H1 (cell line): ENCODE measurements at regions not wholly inside any gene's neighbourhood (a gene's known extent, or its start where the extent isn't known, plus 50 kb on each side); places are given as distances from the start of the nearest gene placed in this dataset.

Experiments
- CTCF ChIA-PET: fragments of 300-600 bp; sonication (Branson Sonifier 250); formaldehyde crosslinking; loops from one replicate; lab custom pipeline; 2021; ENCODE audit not compliant: partially characterized antibody; lab: Charles Lee
- POLR2A ChIA-PET: fragments of 300-600 bp; sonication (Branson Sonifier 250); formaldehyde crosslinking; loops from one replicate; lab custom pipeline; 2021; ENCODE audit warnings: inconsistent platforms; ENCODE audit not compliant: partially characterized antibody; lab: Charles Lee
- DNase-seq, 2 experiments: peaks; one replicate each; pipeline versions ENCODE4 v3.0.0 to v3.0.0-alpha.2; 2010 to 2022; ENCODE audit warnings: low spot score in 2 of 2, low read depth in 1 of 2, mixed read lengths in 1 of 2
- FAIRE-seq: peaks from 2 replicates; lab custom pipeline; 2011; peaks lifted over from hg19 to GRCh38; lab: Jason Lieb, UNC
- H2AFZ ChIP-seq: 2 replicates; pipeline ENCODE4 v1.8.1; 2012; ENCODE audit warnings: low read length, inconsistent platforms
- H2AK5ac ChIP-seq: 2 replicates; pipeline ENCODE4 v1.6.1; 2013; ENCODE audit warnings: low read depth, low read length
- H2BK120ac ChIP-seq: replicated peaks from 2 replicates; pipeline ENCODE3; 2013; ENCODE audit warnings: low read depth, low read length, inconsistent platforms
- H2BK12ac ChIP-seq: 2 replicates; pipeline ENCODE4 v1.6.1; 2013; ENCODE audit warnings: low read depth, low read length
- H2BK15ac ChIP-seq: 2 replicates; pipeline ENCODE4 v1.6.1; 2013; ENCODE audit warnings: low read length
- H2BK20ac ChIP-seq: 2 replicates; pipeline ENCODE4 v1.6.1; 2013; ENCODE audit warnings: low read length
- H2BK5ac ChIP-seq: 2 replicates; pipeline ENCODE4 v1.6.1; 2013; ENCODE audit warnings: low read depth, low read length
- H3K14ac ChIP-seq: 2 replicates; pipeline ENCODE4 v1.6.1; 2013; ENCODE audit warnings: inconsistent platforms; ENCODE audit not compliant: insufficient read length
- H3K18ac ChIP-seq: 2 replicates; pipeline ENCODE4 v1.6.1; 2013; ENCODE audit warnings: low read length; ENCODE audit errors: extremely low read depth
- H3K23ac ChIP-seq: 2 replicates; pipeline ENCODE4 v1.6.1; 2013; ENCODE audit warnings: inconsistent platforms; ENCODE audit not compliant: insufficient read length
- H3K23me2 ChIP-seq: 2 replicates; pipeline ENCODE4 v1.6.1; 2013; ENCODE audit warnings: low read depth, low read length
- H3K27ac ChIP-seq: 2 replicates; pipeline ENCODE4 v1.6.1; 2011; ENCODE audit warnings: low read depth, low read length, inconsistent platforms
- H3K27me3 ChIP-seq, 4 experiments: replicated peaks in 1 of 4; 1 replicate in 1 of 4; 2 replicates in 3 of 4; pipeline versions ENCODE4 v1.6.1 to v1.8.1; 2011 to 2013; ENCODE audit warnings: low read length in 3 of 4, mild to moderate bottlenecking in 3 of 4, inconsistent platforms in 2 of 4, mixed read lengths in 2 of 4, moderate library complexity in 1 of 4; ENCODE audit not compliant: control insufficient read depth in 3 of 4, insufficient read depth in 3 of 4; ENCODE audit errors: extremely low read depth in 1 of 4
- H3K36me3 ChIP-seq, 4 experiments: 2 replicates each; pipeline versions ENCODE4 v1.6.1 to v1.8.1; 2011 to 2013; ENCODE audit warnings: mild to moderate bottlenecking in 4 of 4, low read length in 3 of 4, moderate library complexity in 2 of 4, control low read depth in 1 of 4, inconsistent platforms in 1 of 4; ENCODE audit not compliant: insufficient read depth in 4 of 4, control insufficient read depth in 2 of 4
- H3K4ac ChIP-seq: replicated peaks from 2 replicates; pipeline ENCODE3; 2013; ENCODE audit warnings: low read length, low read depth, mixed read lengths, inconsistent platforms; ENCODE audit not compliant: insufficient read length
- H3K4me1 ChIP-seq, 4 experiments: replicated peaks in 1 of 4; 1 replicate in 1 of 4; 2 replicates in 3 of 4; pipeline versions ENCODE4 v1.6.1 to v1.8.1; 2011 to 2013; ENCODE audit warnings: low read length in 3 of 4, inconsistent platforms in 2 of 4, mixed read lengths in 1 of 4; ENCODE audit not compliant: insufficient read depth in 4 of 4, control insufficient read depth in 3 of 4
- H3K4me2 ChIP-seq, 2 experiments: 2 replicates each; pipeline versions ENCODE4 v1.6.1 to v1.8.1; 2011 to 2013; ENCODE audit warnings: low read depth in 2 of 2, low read length in 2 of 2, control low read depth in 1 of 2, inconsistent platforms in 1 of 2, mild to moderate bottlenecking in 1 of 2; ENCODE audit not compliant: insufficient read depth in 1 of 2
- H3K4me3 ChIP-seq, 4 experiments: fragments of 200-600, 300-600 bp in 1 of 4; sonication (generic), shearing (Covaris generic), sonication (Bioruptor Twin) in 1 of 4; 2 replicates each; pipeline versions ENCODE4 v1.5.1 to v1.8.1; 2011 to 2016; ENCODE audit warnings: low read length in 4 of 4, low read depth in 3 of 4, control low read depth in 2 of 4, inconsistent platforms in 2 of 4, mild to moderate bottlenecking in 2 of 4, mixed read lengths in 1 of 4, moderate library complexity in 1 of 4; ENCODE audit not compliant: insufficient read depth in 2 of 4; ENCODE audit errors: extremely low read depth in 1 of 4
- H3K56ac ChIP-seq: replicated peaks from 2 replicates; pipeline ENCODE3; 2013; ENCODE audit warnings: low read depth, mild to moderate bottlenecking, mixed read lengths, low read length, inconsistent platforms; ENCODE audit not compliant: insufficient read length
- H3K79me1 ChIP-seq: 2 replicates; pipeline ENCODE4 v1.6.1; 2013; ENCODE audit warnings: low read depth, low read length, control low read depth
- H3K79me2 ChIP-seq, 2 experiments: 2 replicates each; pipeline versions ENCODE4 v1.6.1 to v1.8.1; 2012 to 2013; ENCODE audit warnings: low read length in 2 of 2, mild to moderate bottlenecking in 2 of 2, inconsistent platforms in 1 of 2; ENCODE audit not compliant: insufficient read depth in 2 of 2, control insufficient read depth in 1 of 2
- H3K9ac ChIP-seq, 4 experiments: replicated peaks in 1 of 4; 1 replicate in 1 of 4; 2 replicates in 3 of 4; pipeline versions ENCODE4 v1.6.1 to v1.8.1; 2011 to 2013; ENCODE audit warnings: low read depth in 3 of 4, low read length in 3 of 4, control low read depth in 2 of 4, mild to moderate bottlenecking in 2 of 4, moderate library complexity in 2 of 4, inconsistent platforms in 1 of 4; ENCODE audit errors: extremely low read depth in 1 of 4
- H3K9me3 ChIP-seq, 2 experiments: 2 replicates each; pipeline versions ENCODE4 v1.6.1 to v1.8.1; 2012 to 2013; ENCODE audit warnings: mild to moderate bottlenecking in 2 of 2, moderate library complexity in 2 of 2, control low read depth in 1 of 2, inconsistent platforms in 1 of 2, low read depth in 1 of 2, low read length in 1 of 2, mixed read lengths in 1 of 2; ENCODE audit not compliant: insufficient read depth in 2 of 2
- H4K20me1 ChIP-seq, 2 experiments: replicated peaks in 1 of 2; 2 replicates each; pipeline versions ENCODE3 to v1.8.1; 2011 to 2013; ENCODE audit warnings: inconsistent platforms in 2 of 2, low read length in 2 of 2, mild to moderate bottlenecking in 1 of 2; ENCODE audit not compliant: insufficient read depth in 2 of 2, control insufficient read depth in 1 of 2
- H4K5ac ChIP-seq: 2 replicates; pipeline ENCODE4 v1.6.1; 2013; ENCODE audit warnings: low read length, low read depth, mixed read lengths, inconsistent platforms; ENCODE audit not compliant: insufficient read length
- H4K8ac ChIP-seq: 2 replicates; pipeline ENCODE4 v1.8.0; 2013; ENCODE audit warnings: mild to moderate bottlenecking, moderate library complexity, low read length, inconsistent platforms; ENCODE audit not compliant: insufficient read depth; ENCODE audit errors: extremely low read depth
- H4K91ac ChIP-seq: replicated peaks from 2 replicates; pipeline ENCODE3; 2013; ENCODE audit warnings: low read length, mixed read lengths, inconsistent platforms; ENCODE audit not compliant: insufficient read length
- ASH2L ChIP-seq: fragments of 200-600, 300-600 bp; sonication (generic); IDR thresholded peaks from one replicate; pipeline ENCODE4 v1.7.1; 2017; ENCODE audit warnings: low read length
- BRCA1 ChIP-seq: IDR thresholded peaks from 2 replicates; pipeline ENCODE4 v1.6.1; 2012; ENCODE audit warnings: low read depth, low read length, improper control_type of control experiment
- CEBPB ChIP-seq: IDR thresholded peaks from 2 replicates; pipeline ENCODE4 v1.6.1; 2012; ENCODE audit warnings: low read depth, low read length
- CHD1 ChIP-seq: IDR thresholded peaks from 2 replicates; pipeline ENCODE4 v1.6.1; 2012; ENCODE audit warnings: low read depth, low read length, improper control_type of control experiment
- EP300 ChIP-seq, 2 experiments: IDR thresholded peaks; 1 replicate in 1 of 2; 2 replicates in 1 of 2; pipeline ENCODE4 v1.6.1; 2011 to 2012; ENCODE audit warnings: low read depth in 2 of 2, low read length in 2 of 2, mild to moderate bottlenecking in 2 of 2, borderline replicate concordance in 1 of 2, inconsistent platforms in 1 of 2, moderate library complexity in 1 of 2
- HDAC6 ChIP-seq: IDR thresholded peaks from one replicate; pipeline ENCODE4 v1.7.1; 2012; ENCODE audit warnings: low read depth, mild to moderate bottlenecking, inconsistent platforms, low read length, moderate library complexity
- POLR2A ChIP-seq, 2 experiments: IDR thresholded peaks; 1 replicate in 1 of 2; 2 replicates in 1 of 2; pipeline ENCODE4 v1.6.1; 2011; ENCODE audit warnings: low read depth in 2 of 2, low read length in 2 of 2, mild to moderate bottlenecking in 2 of 2; ENCODE audit errors: control extremely low read depth in 1 of 2
- POU5F1 ChIP-seq: IDR thresholded peaks from 2 replicates; pipeline ENCODE4 v1.6.1; 2011; ENCODE audit warnings: low read depth, mild to moderate bottlenecking, low read length, moderate library complexity
- RAD21 ChIP-seq, 2 experiments: IDR thresholded peaks in 1 of 2; conservative IDR thresholded peaks in 1 of 2; 2 replicates each; pipeline ENCODE4 v1.6.1; 2011; ENCODE audit warnings: low read depth in 2 of 2, low read length in 2 of 2, improper control_type of control experiment in 1 of 2, inconsistent platforms in 1 of 2, mild to moderate bottlenecking in 1 of 2, moderate library complexity in 1 of 2
- RXRA ChIP-seq: IDR thresholded peaks from 2 replicates; pipeline ENCODE4 v1.6.1; 2011; ENCODE audit warnings: low read depth, mild to moderate bottlenecking, low read length, moderate library complexity; ENCODE audit not compliant: insufficient read depth
- SP1 ChIP-seq: IDR thresholded peaks from 2 replicates; pipeline ENCODE4 v1.6.1; 2011; ENCODE audit warnings: low read depth, low read length
- SP2 ChIP-seq: IDR thresholded peaks from 2 replicates; pipeline ENCODE4 v1.6.1; 2012; ENCODE audit warnings: mild to moderate bottlenecking, low read length, inconsistent platforms
- SRF ChIP-seq: IDR thresholded peaks from 2 replicates; pipeline ENCODE4 v1.6.1; 2011; ENCODE audit warnings: mild to moderate bottlenecking, low read depth, low read length, moderate library complexity
- TAF1 ChIP-seq: IDR thresholded peaks from 2 replicates; pipeline ENCODE4 v1.6.1; 2011; ENCODE audit warnings: mild to moderate bottlenecking, low read depth, low read length
- TBP ChIP-seq: IDR thresholded peaks from 2 replicates; pipeline ENCODE4 v1.6.1; 2011; ENCODE audit warnings: low read depth, low read length, improper control_type of control experiment
- YY1 ChIP-seq: IDR thresholded peaks from 2 replicates; pipeline ENCODE4 v1.6.1; 2011; ENCODE audit warnings: low read depth, mild to moderate bottlenecking, low read length
- WGBS, 2 experiments: shearing (Covaris generic) in 1 of 2; methylation state at CpG; one replicate each; pipeline versions ENCODE4 v1.1.6 to v1.1.7; 2013 to 2015; ENCODE audit warnings: low lambda C conversion rate in 2 of 2, mixed read lengths in 2 of 2, inconsistent platforms in 1 of 2, low coverage in 1 of 2, missing lambda C conversion rate in 1 of 2; ENCODE audit not compliant: insufficient replicate concordance in 2 of 2, insufficient coverage in 1 of 2, insufficient read length in 1 of 2; ENCODE audit errors: extremely low coverage in 1 of 2, missing lambda C conversion rate in 1 of 2; 5-methylcytosine and 5-hydroxymethylcytosine counted together

DNA sequence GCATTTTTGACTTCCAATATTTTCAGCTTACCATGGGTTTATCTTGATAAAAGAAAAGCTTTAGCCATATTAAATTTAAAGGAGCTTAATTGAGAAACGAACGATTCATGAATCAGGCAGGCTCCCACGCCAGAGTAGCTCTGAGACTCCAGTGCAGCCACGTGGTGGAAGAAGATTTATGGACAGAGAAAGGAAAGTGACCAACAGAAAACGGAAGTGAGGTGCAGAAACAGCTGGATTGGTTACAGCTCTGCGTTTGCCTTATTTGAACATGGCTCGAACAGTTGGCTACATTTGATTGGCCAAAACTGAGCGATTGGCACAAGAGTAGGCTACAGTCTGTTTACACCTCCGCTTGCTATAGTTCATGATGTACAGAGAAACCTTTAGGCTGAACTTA is 395.4 kb downstream of the GATA3 start:
- Histone ChIP-seq H3K4me3 (no peak overlapping the region), H3K18ac (no peak overlapping the region), H3K9me3 (no peaks in the 10 kb centered on the region), H3K9ac (no peak overlapping the region), H3K23me2 (peaks cover 2% of the 10 kb centered on the region; the same call in 1 of the 2 replicates), H2AFZ (no peak overlapping the region; the same call in 1 of the 2 replicates), H3K27me3 (no peaks in the 10 kb centered on the region), H3K79me1 (no peaks in the 10 kb centered on the region), H2BK5ac (no peak overlapping the region), H3K14ac (no peak overlapping the region), H3K36me3 (no peaks in the 10 kb centered on the region), H3K4ac (no peak overlapping the region), H2BK20ac (no peak overlapping the region), H4K8ac (no peak overlapping the region), H4K5ac (no peak overlapping the region), H3K56ac (no peak overlapping the region), H4K91ac (no peak overlapping the region), H4K20me1 (no peaks in the 10 kb centered on the region), H2BK12ac (no peak overlapping the region), H2BK15ac (no peak overlapping the region), H3K4me1 (peaks cover 0 to 5% (median 0%) of the 10 kb centered on the region in 4 experiments; a peak in 2 of 7 replicates), H2AK5ac (no peak overlapping the region), H3K27ac (no peak overlapping the region), H3K23ac (no peak overlapping the region), H3K79me2 (no peaks in the 10 kb centered on the region), H2BK120ac (no peak overlapping the region), H3K4me2 (no peak overlapping the region)
- WGBS, 2 experiments = 93% methylated on average over 9 of the region's 9 CpGs; no CpG with 5 or more reads in 1 of the 2 experiments
- no peak for FAIRE-seq
- ChIA-PET CTCF (interaction anchor here (0.7 to 1.1 kb wide), 5 partner anchors 12 to 760 kb away, joined by 3 read pairs; no protein-coding TSS in a partner anchor), POLR2A (interaction anchor here (1.0 kb wide), 1 partner anchor 16 kb away, joined by 3 read pairs; no protein-coding TSS in a partner anchor)
- no peak for DNase-seq
- TF ChIP-seq EP300 (IDR thresholded peaks at IDR 0.05; ENCODE audit: borderline replicate concordance in 1 of 2, low read depth in 2 of 2, low read length in 2 of 2) (no peak), POLR2A (IDR thresholded peaks at IDR 0.05; ENCODE audit: control extremely low read depth in 1 of 2, low read depth in 2 of 2, low read length in 2 of 2) (no peak), TBP (no peak), SP2 (no peak), RAD21 (IDR thresholded peaks at IDR 0.05 in 1 of 2, conservative IDR thresholded peaks at IDR 0.05 in 1 of 2; ENCODE audit: low read depth in 2 of 2, low read length in 2 of 2) (no peak), RXRA (no peak), HDAC6 (no peak), YY1 (no peak), SRF (no peak), TAF1 (no peak), CEBPB (no peak), BRCA1 (no peak), SP1 (no peak), ASH2L (no peak), POU5F1 (no peak), CHD1 (no peak)
